ENCODE measurements at regions not wholly inside any gene's neighbourhood (a gene's known extent, or its start where the extent isn't known, plus 50 kb on each side); places are given as distances from the start of the nearest gene placed in this dataset.

GRCh38 chr13:63516124-63516523, 2100.5 kb upstream of the PCDH20 start:
- TF ChIP-seq CTCF (IDR thresholded peaks at IDR 0.05; ENCODE audit: poor library complexity): no peak
- no peak for TF ChIP-seq EZH2phosphoT487 (IDR thresholded peaks at IDR 0.05; ENCODE audit: low read depth, severe bottlenecking, unreplicated experiment)

Data from hepatocyte (in vitro differentiated cells).